ENCODE measurements at regions not wholly inside any gene's neighbourhood (a gene's known extent, or its start where the extent isn't known, plus 50 kb on each side); places are given as distances from the start of the nearest gene placed in this dataset.

GRCh38 chr5:3346111-3346820 lies 249.4 kb upstream of the IRX1 start:
- peaks cover 0 to 4% (median 0%) of the 10 kb centered on the region in 3 donors for H3K27me3 ChIP-seq
- TF ChIP-seq POLR2AphosphoS5 (IDR thresholded peaks at IDR 0.05) (no peak), CTCF (IDR thresholded peaks at IDR 0.05) (no peak)
- peak; percentile 56 for DNase-seq
- no peaks in the 10 kb centered on the region for H3K36me3 ChIP-seq
- H3K9me3 ChIP-seq = no peaks in the 10 kb centered on the region
- no peak overlapping the region for H3K4me3 ChIP-seq
- H3K4me1 ChIP-seq = no peaks in the 10 kb centered on the region
- intact Hi-C loops (cut with DNase I) = no loop called here
- 87 to 92% methylated on average over 26 of the region's 26 CpGs for WGBS, 2 donors
- no peak overlapping the region for H3K27ac ChIP-seq

DNA sequence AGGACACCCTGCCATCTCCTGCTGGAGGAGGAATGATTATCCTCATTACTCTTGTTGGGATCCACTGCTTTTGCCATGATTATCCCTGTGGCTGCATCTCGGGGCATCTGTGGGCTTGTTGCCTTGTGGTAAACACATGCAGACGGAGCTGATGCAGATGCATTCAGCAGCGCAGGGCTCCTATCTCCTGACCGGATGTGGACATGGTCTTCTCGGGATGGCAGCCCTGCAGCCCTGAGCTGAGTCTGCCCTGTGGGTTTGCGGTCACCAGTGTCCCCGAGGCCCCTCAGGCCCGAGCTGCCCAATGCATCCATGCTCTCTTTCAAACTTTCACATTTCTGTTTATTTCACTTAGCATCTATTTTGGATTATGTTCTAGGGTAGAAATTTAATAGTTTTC lies 250.4 kb upstream of the IRX1 start:
- TF ChIP-seq POLR2A (IDR thresholded peaks at IDR 0.05) (no peak), EP300 (IDR thresholded peaks at IDR 0.05) (no peak), POLR2AphosphoS5 (IDR thresholded peaks at IDR 0.05) (no peak), CTCF (IDR thresholded peaks at IDR 0.05) (no peak)
- Histone ChIP-seq H3K27ac (no peak overlapping the region), H3K27me3 (peaks cover 0 to 4% (median 0%) of the 10 kb centered on the region in 3 donors), H3K4me1 (no peaks in the 10 kb centered on the region), H3K4me3 (no peak overlapping the region), H3K9me3 (no peaks in the 10 kb centered on the region), H3K36me3 (no peaks in the 10 kb centered on the region)
- intact Hi-C loops (cut with DNase I) = no loop called here
- WGBS, 2 donors = 84 to 88% methylated on average over 8 of the region's 8 CpGs
- DNase-seq = no peak

- WGBS, 2 donors = 86% methylated on average over 11 of the region's 11 CpGs
- DNase-seq = peak; percentile 22
- H3K9me3 ChIP-seq = no peaks in the 10 kb centered on the region
These were observed 251.0 kb upstream of the IRX1 start for GRCh38 chr5:3344671-3345070.

GRCh38 chr5:3343911-3344310 lies 251.7 kb upstream of the IRX1 start:
- 86 to 89% methylated on average over 6 of the region's 6 CpGs for WGBS, 2 donors
- intact Hi-C loops (cut with DNase I) = no loop called here
- DNase-seq = peak; percentile 40

More at GRCh38 chr5:3344671-3345070, 251.0 kb upstream of the IRX1 start:
- TF ChIP-seq POLR2A (IDR thresholded peaks at IDR 0.05) = no peak
- no peak for TF ChIP-seq EP300 (IDR thresholded peaks at IDR 0.05)
- TF ChIP-seq CTCF (IDR thresholded peaks at IDR 0.05) = no peak
- no peak for TF ChIP-seq POLR2AphosphoS5 (IDR thresholded peaks at IDR 0.05)
- H3K36me3 ChIP-seq = no peaks in the 10 kb centered on the region
- H3K4me3 ChIP-seq = no peak overlapping the region
- H3K27me3 ChIP-seq = peaks cover 0 to 4% (median 0%) of the 10 kb centered on the region in 3 donors
- no peaks in the 10 kb centered on the region for H3K4me1 ChIP-seq
- H3K27ac ChIP-seq = no peak overlapping the region
- intact Hi-C loops (cut with DNase I) = no loop called here

More at GRCh38 chr5:3343911-3344310, 251.7 kb upstream of the IRX1 start:
- TF ChIP-seq POLR2AphosphoS5 (IDR thresholded peaks at IDR 0.05) (no peak), POLR2A (IDR thresholded peaks at IDR 0.05) (no peak), EP300 (IDR thresholded peaks at IDR 0.05) (no peak), CTCF (IDR thresholded peaks at IDR 0.05) (no peak)
- H3K4me3 ChIP-seq = no peak overlapping the region
- H3K4me1 ChIP-seq = no peaks in the 10 kb centered on the region
- H3K27ac ChIP-seq = no peak overlapping the region
- H3K27me3 ChIP-seq = peaks cover 0 to 4% (median 0%) of the 10 kb centered on the region in 3 donors
- H3K9me3 ChIP-seq = no peaks in the 10 kb centered on the region
- H3K36me3 ChIP-seq = no peaks in the 10 kb centered on the region

All from sigmoid colon (tissue), 6 donors.